GM20000 (cell line): ENCODE measurements at regions not wholly inside any gene's neighbourhood (a gene's known extent, or its start where the extent isn't known, plus 50 kb on each side); places are given as distances from the start of the nearest gene placed in this dataset.

ENCODE experiments used
- DNase-seq: peaks from one replicate; pipeline ENCODE4 v3.0.0; 2012; ENCODE audit warnings: low spot score
- CTCF ChIP-seq: IDR thresholded peaks from 2 replicates; pipeline ENCODE4 v1.5.1; 2012; ENCODE audit warnings: mild to moderate bottlenecking, control low read depth; ENCODE audit errors: extremely low read depth, missing control alignments

- TF ChIP-seq CTCF, result no peak
- no peak for DNase-seq
Measured at GRCh38 chr9:26753971-26754370, 138.6 kb downstream of the CAAP1 start.

- no peak for TF ChIP-seq CTCF
- DNase-seq, result no peak
Measured at GRCh38 chr9:26750162-26750561, 142.4 kb downstream of the CAAP1 start.

GRCh38 chr9:26748449-26749058 lies 144.0 kb downstream of the CAAP1 start:
- no peak for DNase-seq
- no peak for TF ChIP-seq CTCF

GRCh38 chr9:26747611-26748010 lies 145.0 kb downstream of the CAAP1 start:
- DNase-seq, result no peak

GRCh38 chr9:26746357-26747072 lies 146.1 kb downstream of the CAAP1 start:
- peak; percentile 6 for DNase-seq
- TF ChIP-seq CTCF, result no peak

More at GRCh38 chr9:26747611-26748010, 145.0 kb downstream of the CAAP1 start:
- TF ChIP-seq CTCF, result no peak

GRCh38 chr9:26745111-26745510 lies 147.5 kb downstream of the CAAP1 start:
- no peak for DNase-seq
- no peak for TF ChIP-seq CTCF

- peak; percentile 8 for DNase-seq
- TF ChIP-seq CTCF, result peak; percentile 47
Measured at GRCh38 chr9:26744191-26744965, 148.2 kb downstream of the CAAP1 start.
